CD4-positive, alpha-beta T cell (primary cell): ENCODE measurements at regions not wholly inside any gene's neighbourhood (a gene's known extent, or its start where the extent isn't known, plus 50 kb on each side); places are given as distances from the start of the nearest gene placed in this dataset.

Experiments
- ATAC-seq: fragments of 200-7000 bp; cut with Tn5 transposase; one replicate; pipeline ENCODE4 v1.10.0; 2022; ENCODE audit warnings: mild to moderate bottlenecking; ENCODE audit not compliant: poor library complexity
- CTCF ChIA-PET: fragments of 350-600 bp; sonication (Branson Sonifier 250); formaldehyde crosslinking; loops from one replicate; lab custom pipeline; 2021; ENCODE audit warnings: antibody characterized with exemption, inconsistent platforms; lab: Charles Lee
- POLR2A ChIA-PET: fragments of 350-600 bp; sonication (Branson Sonifier 250); formaldehyde crosslinking; loops from one replicate; lab custom pipeline; 2021; ENCODE audit warnings: antibody characterized with exemption, inconsistent platforms; lab: Charles Lee
- DNase-seq, 14 experiments: peaks; one replicate each; pipeline ENCODE4 v3.0.0-alpha.2; 2013 to 2020; ENCODE audit warnings: mixed read lengths in 2 of 14
- H3K27ac ChIP-seq, 2 donors: one replicate each; pipeline versions ENCODE4 v1.5.1 to v1.7.0; 2013; ENCODE audit warnings: low read length in 2 of 2, low read depth in 1 of 2, mild to moderate bottlenecking in 1 of 2
- H3K27me3 ChIP-seq, 2 experiments: 1 replicate in 1 of 2; 2 replicates in 1 of 2; pipeline versions ENCODE4 v1.6.1 to v1.7.0; 2013; ENCODE audit warnings: low read length in 2 of 2, control low read depth in 1 of 2, mild to moderate bottlenecking in 1 of 2, moderate library complexity in 1 of 2; ENCODE audit not compliant: insufficient read depth in 2 of 2, control insufficient read depth in 1 of 2
- H3K36me3 ChIP-seq: one replicate; pipeline ENCODE4 v1.6.1; 2013; ENCODE audit warnings: low read length, control low read depth; ENCODE audit not compliant: insufficient read depth
- H3K4me1 ChIP-seq: one replicate; pipeline ENCODE4 v1.6.1; 2013; ENCODE audit warnings: low read length, control low read depth; ENCODE audit not compliant: insufficient read depth
- H3K4me3 ChIP-seq: one replicate; pipeline ENCODE4 v1.5.1; 2013; ENCODE audit warnings: mild to moderate bottlenecking, low read length, moderate library complexity
- H3K9me3 ChIP-seq, 2 experiments: 1 replicate in 1 of 2; 2 replicates in 1 of 2; pipeline versions ENCODE4 v1.6.1 to v1.7.0; 2013; ENCODE audit warnings: low read length in 2 of 2, mild to moderate bottlenecking in 2 of 2, control low read depth in 1 of 2, moderate library complexity in 1 of 2; ENCODE audit not compliant: control insufficient read depth in 1 of 2, insufficient read depth in 1 of 2
- H3K27ac Mint-ChIP-seq: one replicate; pipeline ENCODE4 v1.8.0; 2020; ENCODE audit warnings: mixed read lengths
- H3K27me3 Mint-ChIP-seq: one replicate; pipeline ENCODE4 v1.8.0; 2021; ENCODE audit warnings: mixed read lengths
- H3K36me3 Mint-ChIP-seq: one replicate; pipeline ENCODE4 v1.8.0; 2021; ENCODE audit warnings: low read depth, mixed read lengths
- H3K4me1 Mint-ChIP-seq: one replicate; pipeline ENCODE4 v1.8.0; 2021; ENCODE audit warnings: low read depth, mixed read lengths
- H3K4me3 Mint-ChIP-seq: one replicate; pipeline ENCODE4 v1.8.0; 2020; ENCODE audit warnings: mild to moderate bottlenecking, mixed read lengths
- H3K9me3 Mint-ChIP-seq: one replicate; pipeline ENCODE4 v1.8.0; 2020; ENCODE audit warnings: mixed read lengths
- CTCF ChIP-seq: fragments of 200-600 bp; IDR thresholded peaks from one replicate; pipeline ENCODE4 v1.8.0; 2022; ENCODE audit warnings: antibody characterized with exemption, mild to moderate bottlenecking
- intact Hi-C, 2 experiments: fragments of 100-400 bp; cut with DNase I in 1 of 2; cut with micrococcal nuclease in 1 of 2; formaldehyde crosslinking; loops; one replicate each; pipeline versions ENCODE4 v1.15.1 to v1.9.0; 2023 to 2025; cut with DNase I, micrococcal nuclease

GRCh38 chr2:57370882-57371585 lies 675.6 kb upstream of the VRK2 start:
- POLR2A ChIA-PET: no interaction called here
- Histone ChIP-seq H3K4me1 (no peaks in the 10 kb centered on the region), H3K27ac (no peak overlapping the region), H3K27me3 (no peaks in the 10 kb centered on the region), H3K4me3 (no peak overlapping the region), H3K9me3 (no peaks in the 10 kb centered on the region), H3K36me3 (no peaks in the 10 kb centered on the region)
- Mint-ChIP-seq H3K36me3 (no peaks in the 10 kb centered on the region), H3K27me3 (no peaks in the 10 kb centered on the region), H3K4me3 (no peak overlapping the region), H3K4me1 (no peaks in the 10 kb centered on the region), H3K27ac (no peak overlapping the region), H3K9me3 (peaks cover 3% of the 10 kb centered on the region)
- no peak for ATAC-seq
- TF ChIP-seq CTCF: no peak
- intact Hi-C loops: no loop called here
- CTCF ChIA-PET: no interaction called here
- no peak for DNase-seq

GRCh38 chr2:57372237-57372984 lies 674.2 kb upstream of the VRK2 start:
- Mint-ChIP-seq H3K27ac (no peak overlapping the region), H3K27me3 (no peaks in the 10 kb centered on the region), H3K4me3 (no peak overlapping the region), H3K4me1 (no peaks in the 10 kb centered on the region), H3K9me3 (peaks cover 3% of the 10 kb centered on the region), H3K36me3 (no peaks in the 10 kb centered on the region)
- intact Hi-C loops: no loop called here
- ChIA-PET POLR2A (no interaction called here), CTCF (no interaction called here)
- Histone ChIP-seq H3K36me3 (no peaks in the 10 kb centered on the region), H3K9me3 (peaks cover 0 to 4% of the 10 kb centered on the region in 2 experiments), H3K4me1 (no peaks in the 10 kb centered on the region), H3K27ac (no peak overlapping the region), H3K27me3 (no peaks in the 10 kb centered on the region), H3K4me3 (no peak overlapping the region)
- DNase-seq: no peak
- no peak for TF ChIP-seq CTCF
- ATAC-seq: no peak

- H3K36me3 Mint-ChIP-seq: no peaks in the 10 kb centered on the region
Measured at GRCh38 chr2:57373530-57373929, 673.1 kb upstream of the VRK2 start.

More at GRCh38 chr2:57373530-57373929, 673.1 kb upstream of the VRK2 start:
- Histone ChIP-seq H3K36me3 (no peaks in the 10 kb centered on the region), H3K4me1 (no peaks in the 10 kb centered on the region), H3K27ac (no peak overlapping the region), H3K9me3 (peaks cover 0 to 4% of the 10 kb centered on the region in 2 experiments), H3K27me3 (no peaks in the 10 kb centered on the region), H3K4me3 (no peak overlapping the region)
- H3K9me3 Mint-ChIP-seq: no peaks in the 10 kb centered on the region
- ATAC-seq (no peak), DNase-seq (no peak)
- ChIA-PET CTCF (no interaction called here), POLR2A (no interaction called here)
- H3K4me3 Mint-ChIP-seq: no peak overlapping the region
- no peaks in the 10 kb centered on the region for H3K4me1 Mint-ChIP-seq
- H3K27ac Mint-ChIP-seq: no peak overlapping the region
- no peak for TF ChIP-seq CTCF
- H3K27me3 Mint-ChIP-seq: no peaks in the 10 kb centered on the region
- intact Hi-C loops: no loop called here
